ENCODE measurements at regions not wholly inside any gene's neighbourhood (a gene's known extent, or its start where the extent isn't known, plus 50 kb on each side); places are given as distances from the start of the nearest gene placed in this dataset.

GRCh38 chr13:95470574-95471366, 81.8 kb upstream of the CLDN10 start:
- no peak overlapping the region for H3K4me3 ChIP-seq (ENCODE audit: low read depth, low read length)
- TF ChIP-seq KLF8 (tag by site-specific recombination; IDR thresholded peaks at IDR 0.05) (no peak), ZNF114 (tag by site-specific recombination; IDR thresholded peaks at IDR 0.05) (no peak), ZNF394 (tag by site-specific recombination; IDR thresholded peaks at IDR 0.05; ENCODE audit: borderline replicate concordance) (no peak), BCL11B (tag by site-specific recombination; IDR thresholded peaks at IDR 0.05; ENCODE audit: low read depth) (no peak), ZBTB48 (tag by site-specific recombination; IDR thresholded peaks at IDR 0.05) (no peak), HIC1 (tag by site-specific recombination; IDR thresholded peaks at IDR 0.05) (no peak), ZNF658 (tag by site-specific recombination; IDR thresholded peaks at IDR 0.05) (no peak)
- no peaks in the 10 kb centered on the region for H3K4me1 ChIP-seq (ENCODE audit: control insufficient read depth, insufficient read depth, low read length)
- no peaks in the 10 kb centered on the region for H3K9me3 ChIP-seq (ENCODE audit: control insufficient read depth, insufficient read depth, low read depth, low read length)
- no peak overlapping the region for H3K27ac ChIP-seq (ENCODE audit: extremely low read depth, low read depth, low read length)
- ChIA-PET CTCF (no interaction called here), POLR2A (interaction anchor here (0.5 kb wide), 1 partner anchor 448 kb away, joined by 3 read pairs; no protein-coding TSS in a partner anchor)
- H3K36me3 ChIP-seq (ENCODE audit: control insufficient read depth in 2 of 2, insufficient read depth in 1 of 2, low read length in 2 of 2) = no peaks in the 10 kb centered on the region

GRCh38 chr13:95471960-95472359, 80.6 kb upstream of the CLDN10 start:
- no peak overlapping the region for H3K4me3 ChIP-seq (ENCODE audit: low read depth, low read length)
- ChIA-PET POLR2A (no interaction called here), CTCF (no interaction called here)
- TF ChIP-seq ZNF792 (tag by site-specific recombination; IDR thresholded peaks at IDR 0.05) (no peak), ZNF214 (tag by site-specific recombination; IDR thresholded peaks at IDR 0.05; ENCODE audit: borderline replicate concordance) (no peak), TSHZ1 (tag by site-specific recombination; IDR thresholded peaks at IDR 0.05; ENCODE audit: borderline replicate concordance) (no peak), FEZF1 (tag by site-specific recombination; IDR thresholded peaks at IDR 0.05) (no peak), ZNF629 (tag by site-specific recombination; IDR thresholded peaks at IDR 0.05) (no peak), ZNF785 (tag by site-specific recombination; IDR thresholded peaks at IDR 0.05) (no peak), AEBP2 (tag by site-specific recombination; IDR thresholded peaks at IDR 0.05; ENCODE audit: borderline replicate concordance) (no peak), ZNF571 (tag by site-specific recombination; IDR thresholded peaks at IDR 0.05) (no peak), ZNF449 (tag by site-specific recombination; IDR thresholded peaks at IDR 0.05) (no peak), ZNF518A (tag by site-specific recombination; conservative IDR thresholded peaks at IDR 0.05; ENCODE audit: low read depth) (no peak), ZNF473 (tag by site-specific recombination; IDR thresholded peaks at IDR 0.05) (no peak), ZSCAN16 (tag by site-specific recombination; IDR thresholded peaks at IDR 0.05) (no peak), ZNF701 (tag by site-specific recombination; IDR thresholded peaks at IDR 0.05) (no peak), BCL11B (tag by site-specific recombination; IDR thresholded peaks at IDR 0.05; ENCODE audit: low read depth) (no peak)

More at GRCh38 chr13:95471960-95472359, 80.6 kb upstream of the CLDN10 start:
- Histone ChIP-seq H3K36me3 (ENCODE audit: control insufficient read depth in 2 of 2, insufficient read depth in 1 of 2, low read length in 2 of 2) (no peaks in the 10 kb centered on the region), H3K4me1 (ENCODE audit: control insufficient read depth, insufficient read depth, low read length) (no peaks in the 10 kb centered on the region), H3K9me3 (ENCODE audit: control insufficient read depth, insufficient read depth, low read depth, low read length) (no peaks in the 10 kb centered on the region), H3K27ac (ENCODE audit: extremely low read depth, low read depth, low read length) (no peak overlapping the region)
